ENCODE measurements at regions not wholly inside any gene's neighbourhood (a gene's known extent, or its start where the extent isn't known, plus 50 kb on each side); places are given as distances from the start of the nearest gene placed in this dataset.
A peak's percentile ranks its signal among the peaks of the same experiment; 100 is the strongest.
"Not testable (repeated sequence)": the region's sequence is repeated elsewhere in the genome, so short reads cannot be mapped to it uniquely, and the experiment has no call there.

GRCh38 chr14:103192246-103192840, 69.1 kb downstream of the TNFAIP2 start (continued):
- TF ChIP-seq CREB1 (IDR thresholded peaks at IDR 0.05) (no peak), CREB1 (CRISPR knock-in tag; IDR thresholded peaks at IDR 0.05) (no peak), IRF1 (CRISPR knock-in tag; IDR thresholded peaks at IDR 0.05; ENCODE audit: low read depth) (no peak), ZNF382 (CRISPR knock-in tag; IDR thresholded peaks at IDR 0.05; ENCODE audit: borderline replicate concordance) (no peak)

- H3K27ac ChIP-seq (ENCODE audit: extremely low read length, insufficient read depth, low read length); POLR2A ChIA-PET; H3K9me3 ChIP-seq (ENCODE audit: low read length); H3K79me2 ChIP-seq (ENCODE audit: insufficient read depth, low read length); H3K27me3 ChIP-seq (ENCODE audit: control insufficient read depth in 1 of 2, insufficient read depth in 2 of 2, low read length in 2 of 2); H4K20me1 ChIP-seq (ENCODE audit: insufficient read depth, low read length); FAIRE-seq; H3K4me3 ChIP-seq (replicated peaks in 1 of 3; ENCODE audit: insufficient read depth in 1 of 3, low read depth in 2 of 3, low read length in 3 of 3); intact Hi-C loops (cut with micrococcal nuclease; ENCODE audit: unreplicated experiment); H2AFZ ChIP-seq (ENCODE audit: low read length); BruUV-seq (replicated peaks); in situ Hi-C loops (cut with HindIII; ENCODE audit: extremely low pct_ligation_motif_present, low pct_unique_long_range_greater_than_20kb); CTCF ChIA-PET (ENCODE audit: low intra/inter-chr PET ratio, low total read pairs); DNase-seq (ENCODE audit: low spot score); ATAC-seq; H3K9ac ChIP-seq (ENCODE audit: insufficient read depth, low read depth, low read length); H3K36me3 ChIP-seq (replicated peaks in 1 of 2; ENCODE audit: control insufficient read depth in 1 of 2, insufficient read depth in 2 of 2, low read length in 2 of 2): not testable (repeated sequence)
- H3K4me1 ChIP-seq (ENCODE audit: insufficient read depth, low read length) = peaks cover 32% of the 10 kb centered on the region
- 0 out of 2 replicates have a peak, but pooled peaks have one; percentile 1 for TF ChIP-seq ZNF784 (CRISPR knock-in tag; IDR thresholded peaks at IDR 0.05; ENCODE audit: borderline replicate concordance)
- H3K4me2 ChIP-seq (ENCODE audit: low read depth, low read length) = peak overlapping the region; percentile 52
- whole genome bisulfite sequencing (ENCODE audit: low lambda C conversion rate) = 12% methylated on average over 4 of the region's 4 CpGs
These were observed 69.6 kb downstream of the TNFAIP2 start for GRCh38 chr14:103192861-103193260.

DNA sequence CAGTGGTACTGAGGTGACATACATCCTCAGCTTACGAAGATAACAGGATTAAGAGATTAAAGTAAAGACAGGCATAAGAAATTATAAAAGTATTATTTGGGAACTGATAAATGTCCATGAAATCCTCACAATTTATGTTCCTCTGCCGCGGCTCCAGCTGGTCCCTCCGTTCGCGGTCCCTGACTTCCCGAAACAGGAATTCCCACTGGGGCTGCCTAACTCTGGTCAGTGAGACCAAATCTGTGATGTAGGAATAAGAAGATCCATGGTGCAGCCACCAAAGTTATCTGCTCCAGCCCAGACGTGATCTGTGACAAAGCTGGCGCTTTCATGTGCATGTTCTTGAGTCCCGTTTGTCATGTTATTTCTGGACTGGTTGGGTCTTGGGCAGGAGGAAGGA, 70.2 kb downstream of the TNFAIP2 start:
- POLR2A ChIA-PET; DNase-seq (ENCODE audit: low spot score); H3K9ac ChIP-seq (ENCODE audit: insufficient read depth, low read depth, low read length); H3K27me3 ChIP-seq (ENCODE audit: control insufficient read depth in 1 of 2, insufficient read depth in 2 of 2, low read length in 2 of 2); H3K4me2 ChIP-seq (ENCODE audit: low read depth, low read length); BruUV-seq (replicated peaks); H2AFZ ChIP-seq (ENCODE audit: low read length); CTCF ChIA-PET (ENCODE audit: low intra/inter-chr PET ratio, low total read pairs); H4K20me1 ChIP-seq (ENCODE audit: insufficient read depth, low read length); FAIRE-seq; H3K4me3 ChIP-seq (replicated peaks in 1 of 3; ENCODE audit: insufficient read depth in 1 of 3, low read depth in 2 of 3, low read length in 3 of 3); ATAC-seq; H3K79me2 ChIP-seq (ENCODE audit: insufficient read depth, low read length); in situ Hi-C loops (cut with HindIII; ENCODE audit: extremely low pct_ligation_motif_present, low pct_unique_long_range_greater_than_20kb); intact Hi-C loops (cut with micrococcal nuclease; ENCODE audit: unreplicated experiment); H3K27ac ChIP-seq (ENCODE audit: extremely low read length, insufficient read depth, low read length); H3K9me3 ChIP-seq (ENCODE audit: low read length); H3K36me3 ChIP-seq (replicated peaks in 1 of 2; ENCODE audit: control insufficient read depth in 1 of 2, insufficient read depth in 2 of 2, low read length in 2 of 2): not testable (repeated sequence)
- 87% methylated on average over 10 of the region's 10 CpGs for WGBS (ENCODE audit: low lambda C conversion rate)
- peaks cover 32% of the 10 kb centered on the region for H3K4me1 ChIP-seq (ENCODE audit: insufficient read depth, low read length)

All from HepG2 (cell line).